ENCODE measurements at regions not wholly inside any gene's neighbourhood (a gene's known extent, or its start where the extent isn't known, plus 50 kb on each side); places are given as distances from the start of the nearest gene placed in this dataset.
"Not testable (repeated sequence)": the region's sequence is repeated elsewhere in the genome, so short reads cannot be mapped to it uniquely, and the experiment has no call there.

DNA sequence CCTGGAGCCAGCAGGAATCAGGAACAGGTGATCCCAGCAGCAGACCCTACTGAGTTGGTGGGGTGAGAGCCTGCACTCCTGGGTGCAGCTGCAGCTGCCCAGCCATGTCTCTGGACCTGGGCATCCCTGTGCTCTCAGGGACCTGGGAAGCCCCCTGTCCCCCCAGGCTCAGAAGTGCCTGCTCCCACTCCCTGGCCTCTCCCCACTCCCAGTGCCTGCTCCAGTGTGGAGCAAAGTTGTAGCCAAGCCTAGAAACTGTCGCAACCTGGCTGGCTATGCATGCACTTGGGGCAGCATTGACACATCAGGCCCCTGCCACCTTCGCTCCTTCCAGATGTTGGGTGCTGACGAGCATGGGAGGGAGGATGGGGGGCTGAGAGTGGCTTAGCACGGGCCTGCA lies 1124.7 kb upstream of the ACVR2A start:
- TF ChIP-seq, protein P1, sequence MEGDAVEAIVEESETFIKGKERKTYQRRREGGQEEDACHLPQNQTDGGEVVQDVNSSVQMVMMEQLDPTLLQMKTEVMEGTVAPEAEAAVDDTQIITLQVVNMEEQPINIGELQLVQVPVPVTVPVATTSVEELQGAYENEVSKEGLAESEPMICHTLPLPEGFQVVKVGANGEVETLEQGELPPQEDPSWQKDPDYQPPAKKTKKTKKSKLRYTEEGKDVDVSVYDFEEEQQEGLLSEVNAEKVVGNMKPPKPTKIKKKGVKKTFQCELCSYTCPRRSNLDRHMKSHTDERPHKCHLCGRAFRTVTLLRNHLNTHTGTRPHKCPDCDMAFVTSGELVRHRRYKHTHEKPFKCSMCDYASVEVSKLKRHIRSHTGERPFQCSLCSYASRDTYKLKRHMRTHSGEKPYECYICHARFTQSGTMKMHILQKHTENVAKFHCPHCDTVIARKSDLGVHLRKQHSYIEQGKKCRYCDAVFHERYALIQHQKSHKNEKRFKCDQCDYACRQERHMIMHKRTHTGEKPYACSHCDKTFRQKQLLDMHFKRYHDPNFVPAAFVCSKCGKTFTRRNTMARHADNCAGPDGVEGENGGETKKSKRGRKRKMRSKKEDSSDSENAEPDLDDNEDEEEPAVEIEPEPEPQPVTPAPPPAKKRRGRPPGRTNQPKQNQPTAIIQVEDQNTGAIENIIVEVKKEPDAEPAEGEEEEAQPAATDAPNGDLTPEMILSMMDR (IDR thresholded peaks at IDR 0.05) = no peak
- Mint-ChIP-seq H3K9me3 (ENCODE audit: unreplicated experiment) (no peaks in the 10 kb centered on the region), H3K4me1 (ENCODE audit: unreplicated experiment) (no peaks in the 10 kb centered on the region), H3K27ac (ENCODE audit: unreplicated experiment) (no peak overlapping the region), H3K4me3 (ENCODE audit: unreplicated experiment) (no peak overlapping the region), H3K27me3 (ENCODE audit: unreplicated experiment) (peaks cover 7% of the 10 kb centered on the region), H3K36me3 (ENCODE audit: unreplicated experiment) (no peaks in the 10 kb centered on the region)
- DNase-seq (ENCODE audit: extremely low spot score, unreplicated experiment) = no peak

GRCh38 chr2:146716591-146716990 lies 1128.2 kb upstream of the ACVR2A start:
- Mint-ChIP-seq H3K27ac (ENCODE audit: unreplicated experiment) (no peak overlapping the region), H3K27me3 (ENCODE audit: unreplicated experiment) (peaks cover 9% of the 10 kb centered on the region), H3K9me3 (ENCODE audit: unreplicated experiment) (peaks cover 5% of the 10 kb centered on the region), H3K4me1 (ENCODE audit: unreplicated experiment) (no peaks in the 10 kb centered on the region), H3K36me3 (ENCODE audit: unreplicated experiment) (no peaks in the 10 kb centered on the region), H3K4me3 (ENCODE audit: unreplicated experiment) (no peak overlapping the region)
- TF ChIP-seq, protein P1 (IDR thresholded peaks at IDR 0.05) = no peak
- DNase-seq (ENCODE audit: extremely low spot score, unreplicated experiment) = no peak

DNA sequence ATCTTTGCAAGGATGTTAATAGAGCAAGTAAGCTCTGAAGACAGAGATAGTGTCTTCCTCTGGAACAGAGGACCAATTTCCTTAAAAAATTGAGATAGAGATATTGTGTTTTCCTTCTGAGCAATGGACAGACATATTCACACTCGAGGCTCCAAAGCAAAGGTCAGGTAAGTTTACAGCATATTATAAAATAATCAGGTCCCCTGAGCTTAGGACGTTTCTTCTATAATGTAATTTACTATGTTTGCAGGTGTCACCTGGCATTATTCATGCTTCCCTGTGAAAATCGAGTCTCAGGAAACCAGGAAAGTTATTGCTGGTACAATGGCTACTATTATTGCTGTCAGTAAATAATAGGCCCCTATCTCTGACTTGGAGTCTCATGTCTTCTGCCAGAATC lies 1135.8 kb upstream of the ACVR2A start:
- TF ChIP-seq, protein P1 (IDR thresholded peaks at IDR 0.05) = no peak
- H3K9me3 Mint-ChIP-seq (ENCODE audit: unreplicated experiment) = peaks cover 6% of the 10 kb centered on the region
- no peaks in the 10 kb centered on the region for H3K4me1 Mint-ChIP-seq (ENCODE audit: unreplicated experiment)
- no peak overlapping the region for H3K27ac Mint-ChIP-seq (ENCODE audit: unreplicated experiment)
- H3K27me3 Mint-ChIP-seq (ENCODE audit: unreplicated experiment) = peaks cover 4% of the 10 kb centered on the region
- H3K4me3 Mint-ChIP-seq (ENCODE audit: unreplicated experiment) = no peak overlapping the region
- DNase-seq (ENCODE audit: extremely low spot score, unreplicated experiment) = no peak
- H3K36me3 Mint-ChIP-seq (ENCODE audit: unreplicated experiment) = no peaks in the 10 kb centered on the region

DNA sequence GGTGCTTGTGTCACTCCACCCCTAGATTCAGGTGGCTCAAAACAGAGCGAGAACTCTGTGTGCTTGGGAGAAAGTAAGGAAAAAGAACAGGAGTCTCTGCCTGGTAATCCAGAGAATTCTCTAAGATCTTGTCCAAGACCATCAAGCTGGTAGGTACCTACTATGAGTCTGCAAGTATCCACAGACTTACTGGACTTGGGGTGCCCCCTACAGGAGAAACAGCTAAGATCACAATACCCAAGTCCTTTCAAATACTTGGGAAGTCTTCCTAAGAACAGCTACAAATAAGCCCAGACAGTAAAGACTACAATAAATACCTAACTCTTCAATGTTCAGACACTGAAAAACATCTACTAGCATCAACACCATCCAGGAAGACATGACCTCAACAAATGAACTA lies 1143.6 kb upstream of the ACVR2A start:
- TF ChIP-seq, protein P1 (IDR thresholded peaks at IDR 0.05) = no peak
- Mint-ChIP-seq H3K36me3 (ENCODE audit: unreplicated experiment) (no peaks in the 10 kb centered on the region), H3K4me1 (ENCODE audit: unreplicated experiment) (no peaks in the 10 kb centered on the region), H3K27ac (ENCODE audit: unreplicated experiment) (no peak overlapping the region), H3K27me3 (ENCODE audit: unreplicated experiment) (peaks cover 2% of the 10 kb centered on the region), H3K9me3 (ENCODE audit: unreplicated experiment) (peaks cover 31% of the 10 kb centered on the region), H3K4me3 (ENCODE audit: unreplicated experiment) (no peak overlapping the region)
- no peak for DNase-seq (ENCODE audit: extremely low spot score, unreplicated experiment)

DNA sequence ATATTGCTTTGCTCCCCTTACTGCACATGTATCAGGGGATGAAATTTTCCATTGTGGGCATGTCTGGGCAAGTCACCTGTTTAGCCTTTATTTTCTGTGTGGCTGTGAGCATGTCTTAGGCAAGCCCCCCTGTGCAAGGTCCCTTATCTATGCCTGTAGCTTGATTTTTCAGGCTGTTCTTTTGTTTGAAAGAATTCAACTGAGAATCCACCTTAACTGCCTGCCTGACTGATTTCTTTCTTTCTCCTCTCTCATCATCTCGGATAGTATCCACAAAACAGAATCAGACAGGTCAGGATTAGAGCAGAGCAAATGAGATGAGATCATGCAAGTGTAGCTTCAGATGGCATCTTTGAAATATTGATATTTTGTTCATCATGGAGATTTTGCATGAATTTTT lies 1147.5 kb upstream of the ACVR2A start:
- TF ChIP-seq, protein P1 (IDR thresholded peaks at IDR 0.05) = no peak
- Mint-ChIP-seq H3K4me3 (ENCODE audit: unreplicated experiment) (no peak overlapping the region), H3K4me1 (ENCODE audit: unreplicated experiment) (no peaks in the 10 kb centered on the region), H3K36me3 (ENCODE audit: unreplicated experiment) (no peaks in the 10 kb centered on the region), H3K27ac (ENCODE audit: unreplicated experiment) (no peak overlapping the region), H3K9me3 (ENCODE audit: unreplicated experiment) (peaks cover 13% of the 10 kb centered on the region), H3K27me3 (ENCODE audit: unreplicated experiment) (no peaks in the 10 kb centered on the region)
- DNase-seq (ENCODE audit: extremely low spot score, unreplicated experiment) = no peak

- H3K9me3 Mint-ChIP-seq (ENCODE audit: unreplicated experiment) = peaks cover 12% of the 10 kb centered on the region
- not testable (repeated sequence) for DNase-seq (ENCODE audit: extremely low spot score, unreplicated experiment); H3K27ac Mint-ChIP-seq (ENCODE audit: unreplicated experiment); H3K27me3 Mint-ChIP-seq (ENCODE audit: unreplicated experiment); H3K36me3 Mint-ChIP-seq (ENCODE audit: unreplicated experiment); H3K4me3 Mint-ChIP-seq (ENCODE audit: unreplicated experiment); H3K4me1 Mint-ChIP-seq (ENCODE audit: unreplicated experiment)
Observed at GRCh38 chr2:146696787-146697186, 1148.0 kb upstream of the ACVR2A start.

All from osteocyte (in vitro differentiated cells).